ENCODE measurements at regions not wholly inside any gene's neighbourhood (a gene's known extent, or its start where the extent isn't known, plus 50 kb on each side); places are given as distances from the start of the nearest gene placed in this dataset.

- H3K4me2 ChIP-seq (ENCODE audit: low read length) = no peak overlapping the region
- no peak overlapping the region for H3K27ac ChIP-seq (ENCODE audit: low read depth, low read length)
- H3K9me3 ChIP-seq (ENCODE audit: control insufficient read depth, insufficient read depth, low read length) = 0 out of 2 replicates have a peak, but pooled peaks cover 3% of the 10 kb centered on the region
- TF ChIP-seq, protein P1, sequence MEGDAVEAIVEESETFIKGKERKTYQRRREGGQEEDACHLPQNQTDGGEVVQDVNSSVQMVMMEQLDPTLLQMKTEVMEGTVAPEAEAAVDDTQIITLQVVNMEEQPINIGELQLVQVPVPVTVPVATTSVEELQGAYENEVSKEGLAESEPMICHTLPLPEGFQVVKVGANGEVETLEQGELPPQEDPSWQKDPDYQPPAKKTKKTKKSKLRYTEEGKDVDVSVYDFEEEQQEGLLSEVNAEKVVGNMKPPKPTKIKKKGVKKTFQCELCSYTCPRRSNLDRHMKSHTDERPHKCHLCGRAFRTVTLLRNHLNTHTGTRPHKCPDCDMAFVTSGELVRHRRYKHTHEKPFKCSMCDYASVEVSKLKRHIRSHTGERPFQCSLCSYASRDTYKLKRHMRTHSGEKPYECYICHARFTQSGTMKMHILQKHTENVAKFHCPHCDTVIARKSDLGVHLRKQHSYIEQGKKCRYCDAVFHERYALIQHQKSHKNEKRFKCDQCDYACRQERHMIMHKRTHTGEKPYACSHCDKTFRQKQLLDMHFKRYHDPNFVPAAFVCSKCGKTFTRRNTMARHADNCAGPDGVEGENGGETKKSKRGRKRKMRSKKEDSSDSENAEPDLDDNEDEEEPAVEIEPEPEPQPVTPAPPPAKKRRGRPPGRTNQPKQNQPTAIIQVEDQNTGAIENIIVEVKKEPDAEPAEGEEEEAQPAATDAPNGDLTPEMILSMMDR (IDR thresholded peaks at IDR 0.05; ENCODE audit: low read depth, low read length, poor library complexity, severe bottlenecking) = no peak
- TF ChIP-seq EZH2phosphoT487 (IDR thresholded peaks at IDR 0.05; ENCODE audit: borderline replicate concordance, low read length) = no peak
- H3K36me3 ChIP-seq (ENCODE audit: control insufficient read depth, low read length) = no peaks in the 10 kb centered on the region
- H3K27me3 ChIP-seq (ENCODE audit: control insufficient read depth, low read length) = no peaks in the 10 kb centered on the region
- H3K4me1 ChIP-seq (ENCODE audit: control insufficient read depth, low read length) = no peaks in the 10 kb centered on the region
- H3K79me2 ChIP-seq (ENCODE audit: control insufficient read depth, low read length) = no peaks in the 10 kb centered on the region
- H3K9me2 ChIP-seq (replicated peaks; ENCODE audit: control insufficient read depth, low read length) = no peaks in the 10 kb centered on the region; the same call in 1 of the 2 replicates
- no peaks in the 10 kb centered on the region for H3F3A ChIP-seq (ENCODE audit: control insufficient read depth, insufficient read depth)
- H3K4me3 ChIP-seq (ENCODE audit: low read length) = no peak overlapping the region
- H4K20me1 ChIP-seq (ENCODE audit: control insufficient read depth, insufficient read depth, low read depth, low read length) = no peaks in the 10 kb centered on the region
Observed at GRCh38 chr18:51510020-51510419, 312.5 kb upstream of the MEX3C start.

DNA sequence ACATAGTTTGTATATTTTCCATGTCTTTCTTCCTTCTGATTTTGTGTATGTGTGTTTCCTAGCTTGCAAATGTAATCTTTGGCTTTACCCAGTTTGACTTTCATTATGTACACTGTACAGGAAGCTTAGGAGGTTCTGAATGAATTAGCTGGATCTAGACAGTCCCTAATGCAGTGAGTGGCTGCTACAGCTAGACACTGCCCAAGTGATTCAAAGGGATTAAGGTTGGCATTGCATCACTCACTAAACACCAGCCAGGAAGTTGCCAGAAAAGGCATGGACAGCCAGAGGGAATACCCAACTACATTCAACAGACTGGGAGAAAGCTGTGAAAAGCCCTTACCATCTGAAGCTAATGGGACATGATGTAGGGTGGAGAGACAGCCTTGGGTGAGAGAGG is 316.0 kb upstream of the MEX3C start:
- no peaks in the 10 kb centered on the region for H3K79me2 ChIP-seq (ENCODE audit: control insufficient read depth, low read length)
- no peaks in the 10 kb centered on the region for H3K9me3 ChIP-seq (ENCODE audit: control insufficient read depth, insufficient read depth, low read length)
- no peaks in the 10 kb centered on the region for H3K27me3 ChIP-seq (ENCODE audit: control insufficient read depth, low read length)
- no peak overlapping the region for H3K27ac ChIP-seq (ENCODE audit: low read depth, low read length)
- no peaks in the 10 kb centered on the region for H3K4me1 ChIP-seq (ENCODE audit: control insufficient read depth, low read length)
- TF ChIP-seq, protein P1 (IDR thresholded peaks at IDR 0.05; ENCODE audit: low read depth, low read length, poor library complexity, severe bottlenecking) = no peak
- no peak for TF ChIP-seq EZH2phosphoT487 (IDR thresholded peaks at IDR 0.05; ENCODE audit: borderline replicate concordance, low read length)
- H3K36me3 ChIP-seq (ENCODE audit: control insufficient read depth, low read length) = no peaks in the 10 kb centered on the region
- H3K9me2 ChIP-seq (replicated peaks; ENCODE audit: control insufficient read depth, low read length) = no peaks in the 10 kb centered on the region
- no peak overlapping the region for H3K4me3 ChIP-seq (ENCODE audit: low read length)
- no peaks in the 10 kb centered on the region for H4K20me1 ChIP-seq (ENCODE audit: control insufficient read depth, insufficient read depth, low read depth, low read length)
- no peaks in the 10 kb centered on the region for H3F3A ChIP-seq (ENCODE audit: control insufficient read depth, insufficient read depth)
- no peak overlapping the region for H3K4me2 ChIP-seq (ENCODE audit: low read length)

- Histone ChIP-seq H3K27me3 (ENCODE audit: control insufficient read depth, low read length) (no peaks in the 10 kb centered on the region), H3K36me3 (ENCODE audit: control insufficient read depth, low read length) (no peaks in the 10 kb centered on the region), H3K4me1 (ENCODE audit: control insufficient read depth, low read length) (no peaks in the 10 kb centered on the region), H3K4me2 (ENCODE audit: low read length) (no peak overlapping the region), H3K4me3 (ENCODE audit: low read length) (no peak overlapping the region), H3K79me2 (ENCODE audit: control insufficient read depth, low read length) (no peaks in the 10 kb centered on the region), H4K20me1 (ENCODE audit: control insufficient read depth, insufficient read depth, low read depth, low read length) (no peaks in the 10 kb centered on the region), H3K9me2 (replicated peaks; ENCODE audit: control insufficient read depth, low read length) (no peaks in the 10 kb centered on the region), H3F3A (ENCODE audit: control insufficient read depth, insufficient read depth) (no peaks in the 10 kb centered on the region), H3K9me3 (ENCODE audit: control insufficient read depth, insufficient read depth, low read length) (no peaks in the 10 kb centered on the region), H3K27ac (ENCODE audit: low read depth, low read length) (no peak overlapping the region)
- no peak for TF ChIP-seq EZH2phosphoT487 (IDR thresholded peaks at IDR 0.05; ENCODE audit: borderline replicate concordance, low read length)
- TF ChIP-seq, protein P1 (IDR thresholded peaks at IDR 0.05; ENCODE audit: low read depth, low read length, poor library complexity, severe bottlenecking) = no peak
Observed at GRCh38 chr18:51514128-51514527, 316.6 kb upstream of the MEX3C start.

Data from DOHH2 (cell line).